Progenitor cell of endocrine pancreas (in vitro differentiated cells): ENCODE measurements at regions not wholly inside any gene's neighbourhood (a gene's known extent, or its start where the extent isn't known, plus 50 kb on each side); places are given as distances from the start of the nearest gene placed in this dataset.

ENCODE experiments used
- DNase-seq: peaks from one replicate; pipeline ENCODE4 v3.0.0; 2021; ENCODE audit warnings: low spot score; ENCODE audit not compliant: unreplicated experiment
- H3K27ac Mint-ChIP-seq: 2 replicates; pipeline ENCODE4 v1.8.0; 2021; ENCODE audit warnings: mild to moderate bottlenecking, moderate library complexity, mixed read lengths
- H3K27me3 Mint-ChIP-seq: 2 replicates; pipeline ENCODE4 v1.8.0; 2021; ENCODE audit warnings: mixed read lengths
- H3K36me3 Mint-ChIP-seq: 2 replicates; pipeline ENCODE4 v1.8.0; 2022; ENCODE audit warnings: mixed read lengths; ENCODE audit not compliant: insufficient read depth
- H3K4me1 Mint-ChIP-seq: 2 replicates; pipeline ENCODE4 v1.8.0; 2021; ENCODE audit warnings: low read depth, mixed read lengths
- H3K4me3 Mint-ChIP-seq: 2 replicates; pipeline ENCODE4 v1.8.0; 2021; ENCODE audit warnings: low read depth, mild to moderate bottlenecking, moderate library complexity, mixed read lengths
- H3K9me3 Mint-ChIP-seq: 2 replicates; pipeline ENCODE4 v1.8.0; 2021; ENCODE audit warnings: low read depth, mixed read lengths
- CTCF ChIP-seq: fragments of 200-600 bp; sonication (generic); IDR thresholded peaks from one replicate; pipeline ENCODE4 v1.5.0; 2021; ENCODE audit warnings: antibody characterized with exemption, mild to moderate bottlenecking; ENCODE audit not compliant: unreplicated experiment

GRCh38 chr5:11984196-11984595, 80.0 kb upstream of the CTNND2 start:
- no peak for TF ChIP-seq CTCF
- DNase-seq = no peak
- no peaks in the 10 kb centered on the region for H3K4me1 Mint-ChIP-seq
- no peak overlapping the region for H3K27ac Mint-ChIP-seq
- no peaks in the 10 kb centered on the region for H3K36me3 Mint-ChIP-seq
- no peaks in the 10 kb centered on the region for H3K27me3 Mint-ChIP-seq
- H3K9me3 Mint-ChIP-seq = peaks cover 3% of the 10 kb centered on the region
- no peak overlapping the region for H3K4me3 Mint-ChIP-seq

GRCh38 chr5:11981986-11982385, 77.7 kb upstream of the CTNND2 start:
- no peak for DNase-seq
- H3K27me3 Mint-ChIP-seq = no peaks in the 10 kb centered on the region
- H3K9me3 Mint-ChIP-seq = peaks cover 3% of the 10 kb centered on the region
- H3K4me3 Mint-ChIP-seq = no peak overlapping the region
- no peak for TF ChIP-seq CTCF
- H3K4me1 Mint-ChIP-seq = peaks cover 2% of the 10 kb centered on the region
- no peak overlapping the region for H3K27ac Mint-ChIP-seq
- no peaks in the 10 kb centered on the region for H3K36me3 Mint-ChIP-seq

GRCh38 chr5:11977904-11978303, 73.7 kb upstream of the CTNND2 start:
- H3K4me1 Mint-ChIP-seq = peaks cover 2% of the 10 kb centered on the region
- H3K27me3 Mint-ChIP-seq = no peaks in the 10 kb centered on the region
- no peaks in the 10 kb centered on the region for H3K36me3 Mint-ChIP-seq
- no peak overlapping the region for H3K27ac Mint-ChIP-seq
- H3K9me3 Mint-ChIP-seq = peaks cover 3% of the 10 kb centered on the region
- H3K4me3 Mint-ChIP-seq = no peak overlapping the region
- TF ChIP-seq CTCF = no peak
- no peak for DNase-seq

- Mint-ChIP-seq H3K9me3 (no peaks in the 10 kb centered on the region), H3K36me3 (no peaks in the 10 kb centered on the region), H3K4me3 (no peak overlapping the region), H3K4me1 (peaks cover 2% of the 10 kb centered on the region), H3K27me3 (no peaks in the 10 kb centered on the region), H3K27ac (no peak overlapping the region)
- DNase-seq = no peak
- TF ChIP-seq CTCF = no peak
Measured at GRCh38 chr5:11973469-11973868, 69.2 kb upstream of the CTNND2 start.

GRCh38 chr5:11963227-11963626, 59.0 kb upstream of the CTNND2 start:
- no peak overlapping the region for H3K27ac Mint-ChIP-seq
- H3K27me3 Mint-ChIP-seq = no peaks in the 10 kb centered on the region
- no peak for DNase-seq
- no peak overlapping the region for H3K4me3 Mint-ChIP-seq
- no peaks in the 10 kb centered on the region for H3K9me3 Mint-ChIP-seq
- peaks cover 3% of the 10 kb centered on the region for H3K4me1 Mint-ChIP-seq
- no peak for TF ChIP-seq CTCF
- no peaks in the 10 kb centered on the region for H3K36me3 Mint-ChIP-seq
